SK-N-SH (cell line): ENCODE measurements at regions not wholly inside any gene's neighbourhood (a gene's known extent, or its start where the extent isn't known, plus 50 kb on each side); places are given as distances from the start of the nearest gene placed in this dataset.

Experiments used
- GABPA ChIP-seq: IDR thresholded peaks from 2 replicates; pipeline ENCODE4 v1.4.0; 2012; ENCODE audit warnings: low read depth, mild to moderate bottlenecking
- NFIC ChIP-seq: IDR thresholded peaks from 2 replicates; pipeline ENCODE4 v1.4.0; 2012; ENCODE audit warnings: borderline replicate concordance
- POLR2AphosphoS5 ChIP-seq: IDR thresholded peaks from 2 replicates; pipeline ENCODE4 v1.6.1; 2012; ENCODE audit warnings: low read depth, low read length
- TF ChIP-seq, protein P1 (sequence below): fragments of 200-600 bp; sonication (generic); IDR thresholded peaks from 2 replicates; pipeline ENCODE4 v1.6.1; 2017; ENCODE audit warnings: antibody characterized with exemption, mild to moderate bottlenecking, moderate library complexity
- TF ChIP-seq, protein P2 (sequence below): IDR thresholded peaks from 2 replicates; pipeline ENCODE4 v1.4.0; 2012; ENCODE audit warnings: low read depth, borderline replicate concordance
- TF ChIP-seq, protein P3 (sequence below): IDR thresholded peaks from 2 replicates; pipeline ENCODE4; 2012

DNA sequence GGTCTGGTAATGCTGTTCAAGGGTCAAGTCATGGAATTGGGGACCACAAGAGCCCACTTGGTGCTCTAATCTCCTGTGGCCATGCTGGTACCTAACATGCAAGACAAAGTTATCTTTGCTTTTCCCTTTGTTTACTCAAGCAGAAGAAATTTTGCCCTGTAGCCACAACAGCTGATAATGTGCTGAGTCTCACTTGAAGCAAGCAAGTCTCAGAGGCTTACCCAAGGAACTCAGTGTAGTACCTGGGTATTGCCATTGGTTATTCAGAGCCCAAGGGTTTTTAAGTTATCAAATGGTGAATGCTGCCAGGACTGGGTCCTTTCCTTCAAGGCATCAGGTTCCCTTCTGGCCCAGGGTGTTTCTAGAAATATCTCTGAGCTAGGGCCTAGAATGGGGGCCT is 198.9 kb upstream of the RNPC3 start:
- TF ChIP-seq, protein P1, sequence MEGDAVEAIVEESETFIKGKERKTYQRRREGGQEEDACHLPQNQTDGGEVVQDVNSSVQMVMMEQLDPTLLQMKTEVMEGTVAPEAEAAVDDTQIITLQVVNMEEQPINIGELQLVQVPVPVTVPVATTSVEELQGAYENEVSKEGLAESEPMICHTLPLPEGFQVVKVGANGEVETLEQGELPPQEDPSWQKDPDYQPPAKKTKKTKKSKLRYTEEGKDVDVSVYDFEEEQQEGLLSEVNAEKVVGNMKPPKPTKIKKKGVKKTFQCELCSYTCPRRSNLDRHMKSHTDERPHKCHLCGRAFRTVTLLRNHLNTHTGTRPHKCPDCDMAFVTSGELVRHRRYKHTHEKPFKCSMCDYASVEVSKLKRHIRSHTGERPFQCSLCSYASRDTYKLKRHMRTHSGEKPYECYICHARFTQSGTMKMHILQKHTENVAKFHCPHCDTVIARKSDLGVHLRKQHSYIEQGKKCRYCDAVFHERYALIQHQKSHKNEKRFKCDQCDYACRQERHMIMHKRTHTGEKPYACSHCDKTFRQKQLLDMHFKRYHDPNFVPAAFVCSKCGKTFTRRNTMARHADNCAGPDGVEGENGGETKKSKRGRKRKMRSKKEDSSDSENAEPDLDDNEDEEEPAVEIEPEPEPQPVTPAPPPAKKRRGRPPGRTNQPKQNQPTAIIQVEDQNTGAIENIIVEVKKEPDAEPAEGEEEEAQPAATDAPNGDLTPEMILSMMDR, result no peak
- TF ChIP-seq NFIC, result no peak
- TF ChIP-seq GABPA, result no peak
- TF ChIP-seq, protein P2, sequence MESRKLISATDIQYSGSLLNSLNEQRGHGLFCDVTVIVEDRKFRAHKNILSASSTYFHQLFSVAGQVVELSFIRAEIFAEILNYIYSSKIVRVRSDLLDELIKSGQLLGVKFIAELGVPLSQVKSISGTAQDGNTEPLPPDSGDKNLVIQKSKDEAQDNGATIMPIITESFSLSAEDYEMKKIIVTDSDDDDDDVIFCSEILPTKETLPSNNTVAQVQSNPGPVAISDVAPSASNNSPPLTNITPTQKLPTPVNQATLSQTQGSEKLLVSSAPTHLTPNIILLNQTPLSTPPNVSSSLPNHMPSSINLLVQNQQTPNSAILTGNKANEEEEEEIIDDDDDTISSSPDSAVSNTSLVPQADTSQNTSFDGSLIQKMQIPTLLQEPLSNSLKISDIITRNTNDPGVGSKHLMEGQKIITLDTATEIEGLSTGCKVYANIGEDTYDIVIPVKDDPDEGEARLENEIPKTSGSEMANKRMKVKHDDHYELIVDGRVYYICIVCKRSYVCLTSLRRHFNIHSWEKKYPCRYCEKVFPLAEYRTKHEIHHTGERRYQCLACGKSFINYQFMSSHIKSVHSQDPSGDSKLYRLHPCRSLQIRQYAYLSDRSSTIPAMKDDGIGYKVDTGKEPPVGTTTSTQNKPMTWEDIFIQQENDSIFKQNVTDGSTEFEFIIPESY, result no peak
- TF ChIP-seq, protein P3, sequence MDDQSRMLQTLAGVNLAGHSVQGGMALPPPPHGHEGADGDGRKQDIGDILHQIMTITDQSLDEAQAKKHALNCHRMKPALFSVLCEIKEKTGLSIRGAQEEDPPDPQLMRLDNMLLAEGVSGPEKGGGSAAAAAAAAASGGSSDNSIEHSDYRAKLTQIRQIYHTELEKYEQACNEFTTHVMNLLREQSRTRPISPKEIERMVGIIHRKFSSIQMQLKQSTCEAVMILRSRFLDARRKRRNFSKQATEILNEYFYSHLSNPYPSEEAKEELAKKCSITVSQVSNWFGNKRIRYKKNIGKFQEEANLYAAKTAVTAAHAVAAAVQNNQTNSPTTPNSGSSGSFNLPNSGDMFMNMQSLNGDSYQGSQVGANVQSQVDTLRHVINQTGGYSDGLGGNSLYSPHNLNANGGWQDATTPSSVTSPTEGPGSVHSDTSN, result no peak
- TF ChIP-seq POLR2AphosphoS5, result no peak
